ENCODE measurements at regions not wholly inside any gene's neighbourhood (a gene's known extent, or its start where the extent isn't known, plus 50 kb on each side); places are given as distances from the start of the nearest gene placed in this dataset.
"Not testable (repeated sequence)": the region's sequence is repeated elsewhere in the genome, so short reads cannot be mapped to it uniquely, and the experiment has no call there.

DNA sequence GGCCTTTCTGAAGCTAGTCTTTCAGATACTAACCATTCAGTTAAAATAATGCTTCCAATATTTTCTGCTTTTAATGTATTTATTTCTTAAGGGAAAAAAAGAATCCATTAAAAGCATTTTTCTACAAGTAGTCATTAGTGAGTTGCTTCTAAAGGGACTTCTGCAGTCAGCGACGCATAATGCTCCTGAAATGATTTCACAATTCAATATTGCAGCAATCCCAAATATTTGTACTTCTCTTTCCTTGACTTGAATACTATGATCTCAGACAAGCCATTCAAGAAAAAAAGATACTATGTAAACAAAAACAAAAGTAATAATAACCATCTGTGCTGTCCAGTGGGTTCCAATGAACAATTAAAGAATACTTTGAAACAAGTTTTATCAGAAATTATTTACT lies 681.0 kb downstream of the DIPK2A start:
- DNase-seq: no peak

DNA sequence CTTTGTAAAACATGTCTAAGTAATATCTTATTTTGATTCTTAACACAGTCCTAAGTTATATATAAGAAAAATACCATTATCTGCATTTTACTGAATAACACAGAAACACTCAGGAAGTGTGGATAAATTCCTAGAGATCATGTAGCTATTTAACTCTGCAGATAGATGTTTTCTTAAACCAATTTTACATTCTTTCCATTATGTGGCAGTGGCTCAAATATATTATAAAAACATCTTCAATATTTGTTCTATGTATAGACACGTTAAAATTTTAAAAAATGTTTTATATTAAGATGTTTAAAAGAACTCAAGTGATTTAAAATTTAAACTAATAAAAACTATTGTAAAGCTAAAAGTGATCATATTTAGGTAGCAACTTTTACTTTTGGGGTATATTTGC lies 683.8 kb downstream of the DIPK2A start:
- no peak for DNase-seq

DNA sequence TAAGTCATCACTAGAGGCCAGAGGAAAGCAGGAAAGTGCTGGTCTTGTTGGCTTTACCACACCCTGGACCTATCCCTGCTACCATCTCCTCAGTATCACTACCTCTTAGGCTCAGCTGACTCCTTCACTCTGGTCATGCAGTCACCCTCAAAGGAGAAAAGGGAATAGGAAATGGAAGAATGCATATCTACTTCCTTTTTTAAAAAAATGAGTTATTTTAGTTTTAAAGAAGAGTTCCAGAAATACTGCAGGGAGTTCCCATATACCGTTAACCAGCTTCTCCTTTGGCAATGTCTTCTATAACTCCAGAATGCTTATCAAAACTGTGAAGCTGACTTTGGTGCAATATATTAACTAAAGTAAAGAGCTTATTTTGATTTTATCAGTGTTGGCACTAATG lies 688.6 kb downstream of the DIPK2A start:
- DNase-seq: no peak

DNA sequence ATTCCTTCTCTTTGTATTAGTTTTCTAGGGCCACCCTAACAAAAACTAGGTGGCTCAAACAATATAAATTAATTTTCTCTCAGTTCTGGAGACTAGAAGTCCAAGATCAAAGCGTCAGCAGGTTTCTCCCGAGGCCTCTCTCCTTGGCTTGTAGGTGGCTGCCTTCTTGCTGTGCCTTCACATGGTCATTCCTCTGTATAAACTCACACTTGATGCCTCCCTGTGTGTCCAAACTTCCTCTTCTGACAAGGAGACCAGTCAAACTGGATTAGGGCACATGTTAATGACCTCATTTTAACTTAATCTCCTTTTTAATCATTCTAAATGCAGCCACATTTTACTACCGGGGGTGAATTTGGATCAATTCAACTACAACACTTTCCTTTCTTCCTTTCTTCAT lies 691.1 kb downstream of the DIPK2A start:
- no peak for DNase-seq

DNA sequence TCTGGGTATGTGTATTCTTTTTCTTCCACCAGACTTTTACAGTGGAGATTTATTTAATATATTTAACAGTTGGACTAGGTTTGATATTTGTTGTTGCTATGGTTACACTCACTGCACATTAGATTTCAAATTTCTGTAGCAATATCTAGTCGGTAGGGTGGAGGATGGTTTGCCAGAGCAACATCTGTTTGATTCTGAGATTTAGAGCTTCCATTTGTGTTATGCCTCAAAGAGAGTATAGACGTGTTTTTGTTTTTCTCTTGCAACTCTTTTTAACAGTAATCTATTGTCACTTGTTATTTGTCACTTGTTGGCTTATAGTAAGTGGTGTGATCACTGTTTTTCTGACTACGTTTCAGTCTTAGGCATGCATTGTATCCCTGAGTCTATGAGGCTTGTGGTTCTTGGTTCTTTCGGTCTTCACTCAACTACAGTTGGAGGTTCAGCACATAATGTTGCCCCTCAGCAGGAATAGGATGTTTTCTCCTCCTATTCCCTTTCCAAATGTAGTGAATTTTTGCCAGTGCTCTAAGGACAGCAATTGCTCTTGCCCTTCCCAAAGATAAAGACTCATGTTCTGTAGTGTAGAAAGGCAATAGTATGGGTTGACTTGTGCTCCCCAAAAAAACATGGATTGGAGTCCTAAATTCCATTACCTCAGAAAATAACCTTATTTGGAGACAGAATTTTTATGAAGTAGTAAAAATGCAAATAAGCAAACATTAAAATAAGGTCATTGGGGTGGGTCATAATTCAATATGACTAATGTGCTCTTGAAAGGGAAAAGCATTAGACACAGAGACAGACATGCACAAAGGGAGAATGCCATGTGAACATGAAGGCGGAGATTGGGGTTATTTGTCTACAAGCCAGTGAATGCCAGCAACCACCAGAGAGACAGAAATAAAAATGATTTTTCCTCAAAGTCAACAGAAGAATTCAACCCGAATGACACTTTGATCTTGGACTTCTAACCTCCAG lies 692.1 kb downstream of the DIPK2A start:
- no peak for DNase-seq

DNA sequence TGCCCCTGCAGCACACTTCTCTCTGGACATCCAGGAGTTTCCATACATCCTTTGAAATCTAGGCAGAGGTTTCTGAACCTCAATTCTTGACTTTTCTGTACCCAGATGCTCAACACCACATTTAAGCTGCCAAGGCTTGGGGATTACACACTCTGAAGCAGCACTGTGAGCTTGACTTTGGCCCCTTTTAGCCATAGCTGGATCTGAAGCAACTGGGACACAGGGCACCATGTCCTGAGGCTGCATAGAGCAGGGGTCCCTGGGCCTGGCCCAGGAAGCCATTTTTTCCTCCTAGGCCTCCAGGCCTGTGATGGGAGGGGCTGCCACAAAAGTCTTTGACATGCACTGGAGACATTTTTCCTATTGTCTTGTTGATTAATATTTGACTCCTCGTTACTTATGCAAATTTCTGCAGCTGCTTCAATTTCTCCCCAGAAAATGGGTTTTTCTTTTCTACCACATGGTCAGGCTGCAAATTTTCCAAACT lies 694.0 kb downstream of the DIPK2A start:
- DNase-seq: no peak

DNA sequence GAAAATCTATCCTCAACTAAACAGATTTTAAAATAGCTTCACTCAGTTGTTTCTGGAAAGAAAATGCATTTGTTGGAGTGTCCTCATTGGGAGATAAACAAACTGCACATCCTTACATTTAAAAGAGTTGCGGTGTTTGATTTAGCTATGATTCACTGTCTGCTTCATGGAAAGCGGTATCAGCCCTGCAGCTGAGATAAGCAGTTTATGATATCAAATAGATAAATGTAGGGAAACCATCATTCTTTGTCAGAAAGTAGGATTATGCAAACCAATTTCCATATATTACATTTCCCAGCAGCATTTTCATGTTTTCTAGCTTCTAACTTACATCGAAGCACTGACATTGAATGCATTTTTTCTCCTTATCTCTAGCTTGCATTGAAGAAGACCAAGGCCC lies 698.9 kb downstream of the DIPK2A start:
- no peak for DNase-seq

DNA sequence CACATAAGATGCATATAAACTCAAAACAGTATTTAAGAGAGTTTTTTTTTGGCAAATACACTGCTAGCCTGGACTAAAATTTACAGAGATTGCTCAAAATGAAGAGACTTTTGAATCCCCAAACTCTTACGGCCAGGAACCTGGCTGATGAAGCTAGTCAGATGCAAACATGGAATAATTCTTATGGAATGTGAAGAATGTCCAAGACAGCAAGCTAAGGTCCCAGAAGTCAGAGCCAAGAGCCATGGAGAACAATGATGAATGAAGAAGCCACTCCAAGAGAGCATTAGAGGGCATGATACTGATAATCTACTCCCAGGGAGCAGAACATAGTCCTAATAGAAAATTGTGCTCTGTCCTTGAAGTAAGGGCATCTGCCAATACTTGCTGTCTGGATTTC lies 705.5 kb downstream of the DIPK2A start:
- DNase-seq: no peak

DNA sequence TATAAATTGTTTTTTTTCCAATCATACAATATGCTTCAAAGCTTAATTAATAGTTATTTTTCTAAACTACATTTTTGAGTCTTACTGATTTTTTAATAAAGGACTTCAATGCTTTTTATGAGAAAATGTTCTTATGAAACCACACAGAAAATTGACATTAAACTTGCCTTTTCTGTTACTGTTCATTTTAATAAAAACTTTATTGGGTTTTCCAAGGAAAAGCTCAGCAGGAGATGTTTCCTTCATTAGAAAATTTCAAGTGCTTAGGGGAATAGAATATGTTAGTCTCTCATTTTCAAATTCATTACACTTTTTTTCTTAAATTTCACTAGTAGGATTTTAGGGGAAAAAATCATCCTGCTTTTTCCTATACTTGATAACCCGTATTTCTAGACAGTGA lies 711.4 kb downstream of the DIPK2A start:
- DNase-seq: no peak

DNA sequence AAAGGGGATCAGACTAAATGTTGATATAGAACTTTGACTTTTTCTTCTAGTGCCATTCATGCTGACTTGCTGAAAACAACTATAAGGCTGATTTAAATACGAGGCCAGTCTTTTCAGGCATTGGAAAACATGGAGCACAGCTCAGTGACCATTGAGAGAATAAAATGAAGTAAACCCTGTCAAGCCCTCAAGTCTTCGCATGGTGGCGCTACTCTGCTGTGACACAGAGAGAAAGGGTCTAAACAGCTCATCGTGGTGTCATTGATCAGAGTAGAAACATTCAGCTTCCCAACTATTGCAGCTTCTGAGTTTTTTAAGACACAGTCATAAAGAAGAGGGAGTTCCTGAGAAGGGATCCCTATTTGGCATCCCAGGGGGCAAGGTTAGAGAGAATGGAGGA lies 716.2 kb downstream of the DIPK2A start:
- peak; percentile 1 for DNase-seq

DNA sequence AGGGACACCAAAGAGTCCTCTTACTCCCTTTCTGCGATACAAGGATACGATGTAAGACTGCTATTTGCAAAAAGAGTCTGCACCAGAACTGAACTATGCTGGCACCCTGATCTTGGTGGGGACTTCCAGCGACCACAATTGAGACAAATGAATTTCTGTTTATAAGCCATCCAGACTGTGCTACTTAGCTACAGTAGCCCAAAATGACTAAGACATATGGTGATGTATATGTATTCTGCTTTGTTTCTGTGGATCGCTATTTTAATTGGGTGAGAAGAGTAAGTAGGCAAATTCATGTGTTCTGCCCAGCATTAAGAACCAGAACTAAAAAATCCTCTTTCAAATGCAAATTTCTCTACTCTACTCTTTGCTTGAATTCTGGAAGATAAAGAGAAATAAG lies 720.9 kb downstream of the DIPK2A start:
- DNase-seq: no peak

DNA sequence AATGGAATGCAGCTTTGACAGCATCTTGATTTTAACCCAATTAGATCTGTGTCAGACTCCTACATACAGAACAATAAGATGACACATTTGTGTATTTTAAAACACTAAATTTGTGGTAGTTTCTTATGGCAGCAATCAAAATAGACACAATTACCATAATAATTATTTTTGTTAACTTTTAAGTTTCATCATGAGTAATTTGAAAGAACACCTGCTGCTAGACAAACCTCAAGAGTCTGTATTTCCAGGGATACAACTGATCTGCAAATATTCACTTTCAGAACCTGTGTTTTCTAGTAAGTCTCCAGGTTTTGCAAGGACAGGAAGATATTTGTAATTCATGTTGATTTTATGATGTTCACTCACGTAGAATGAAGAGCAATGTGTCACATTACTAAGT lies 736.8 kb downstream of the DIPK2A start:
- DNase-seq: no peak

DNA sequence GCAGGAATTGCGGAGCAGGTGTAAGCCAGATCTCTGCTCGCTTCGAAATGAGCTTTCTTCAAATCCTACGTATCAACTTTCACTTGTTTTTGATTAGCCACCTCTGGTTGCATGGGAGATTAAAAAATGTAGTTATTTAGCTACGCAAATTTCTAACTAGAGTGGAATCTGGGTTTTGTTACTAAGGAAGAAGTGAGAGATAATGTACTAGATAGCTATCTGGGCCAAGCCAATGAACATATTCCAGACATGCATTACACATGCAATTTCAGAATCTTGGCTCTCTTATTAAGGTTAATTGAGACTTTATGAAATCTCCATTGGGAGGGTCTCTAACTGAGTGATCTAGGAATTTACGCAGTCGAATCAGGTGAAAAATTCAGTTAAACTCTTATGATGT lies 765.7 kb downstream of the DIPK2A start:
- DNase-seq: no peak

DNA sequence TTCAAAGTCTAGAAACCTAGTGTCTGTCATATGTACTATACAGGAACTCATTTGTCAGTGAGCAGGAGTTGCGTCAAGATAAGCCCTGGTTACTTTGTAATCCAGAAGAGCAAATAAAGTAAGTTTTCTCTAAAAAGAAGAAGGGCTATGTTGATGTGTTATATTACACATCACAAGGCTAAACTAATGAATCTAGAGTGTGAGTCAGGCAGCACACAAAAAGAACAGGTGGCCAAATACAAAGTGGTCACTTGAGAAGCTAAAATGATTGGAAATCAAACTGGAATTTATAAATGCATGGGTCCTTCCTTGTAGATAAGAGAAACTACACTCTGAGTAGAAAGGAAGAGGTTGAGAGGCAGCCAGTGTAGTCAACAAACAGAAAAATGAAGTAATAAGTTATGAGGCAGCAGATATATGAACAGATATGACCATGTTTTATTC lies 771.6 kb downstream of the DIPK2A start:
- peak; percentile 43 for DNase-seq

DNA sequence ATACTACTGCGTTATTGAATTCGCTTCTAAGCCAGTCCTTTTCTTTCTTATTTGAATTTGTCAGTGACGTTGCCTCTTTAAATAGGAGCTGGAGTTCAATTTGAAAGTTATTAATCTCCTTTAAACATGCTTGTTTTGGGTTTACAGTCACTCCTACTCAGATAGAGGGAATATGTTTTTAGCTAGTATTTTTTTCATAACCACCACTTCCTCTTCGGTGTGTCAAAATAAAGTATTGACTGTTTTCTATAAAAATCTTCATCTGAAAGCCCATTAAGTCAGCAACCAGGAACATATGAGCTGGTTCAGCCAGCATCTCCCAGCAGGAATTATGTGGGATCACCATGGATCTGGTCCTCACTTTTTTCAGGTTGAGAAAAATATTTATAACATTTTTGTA lies 772.9 kb downstream of the DIPK2A start:
- peak; percentile 25 for DNase-seq

DNA sequence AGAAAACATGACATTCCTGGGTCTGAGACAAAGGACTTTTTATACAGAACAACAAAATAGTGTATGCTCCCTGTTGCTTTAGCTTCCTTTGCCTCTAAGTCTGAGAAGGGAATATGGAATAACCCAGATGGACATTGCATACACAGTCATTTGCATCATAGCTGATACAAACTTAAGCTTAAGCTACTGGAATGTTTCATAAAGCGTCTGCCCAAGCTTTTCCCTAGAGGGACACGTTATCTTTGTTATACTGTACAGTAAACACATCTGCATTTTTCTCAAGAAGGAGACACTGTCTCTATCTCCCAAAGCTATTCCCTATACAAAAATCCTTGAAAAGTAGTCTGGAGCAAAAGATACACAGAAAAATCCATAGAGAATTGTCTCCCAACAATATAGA lies 775.0 kb downstream of the DIPK2A start:
- DNase-seq: no peak

DNA sequence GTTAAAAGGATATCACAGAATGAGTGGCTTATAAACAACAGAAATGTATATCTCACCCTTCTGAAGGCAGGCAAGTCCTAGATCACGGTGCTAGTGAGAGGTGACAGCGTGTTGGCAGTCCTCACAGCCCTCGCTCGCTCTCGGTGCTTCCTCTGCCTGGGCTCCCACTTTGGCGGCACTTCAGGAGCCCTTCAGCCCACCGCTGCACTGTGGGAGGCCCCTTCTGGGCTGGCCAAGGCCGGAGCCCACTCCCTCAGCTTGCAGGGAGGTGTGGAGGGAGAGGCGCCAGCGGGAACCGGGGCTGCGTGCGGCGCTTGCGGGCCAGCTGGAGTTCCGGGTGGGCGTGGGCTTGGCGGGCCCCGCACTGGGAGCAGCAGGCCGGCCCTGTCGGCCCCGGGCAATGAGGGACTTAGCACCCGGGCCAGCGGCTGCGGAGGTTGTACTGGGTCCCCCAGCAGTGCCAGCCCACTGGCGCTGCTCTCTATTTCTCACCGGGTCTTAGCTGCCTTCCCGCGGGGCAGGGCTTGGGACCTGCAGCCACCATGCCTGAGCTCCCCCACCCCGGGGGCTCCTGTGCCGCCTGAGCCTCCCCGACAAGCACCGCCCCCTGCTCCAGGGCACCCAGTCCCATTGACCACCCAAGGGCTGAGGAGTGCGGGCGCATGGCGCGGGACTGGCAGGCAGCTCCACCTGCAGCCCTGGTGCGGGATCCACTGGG lies 778.1 kb downstream of the DIPK2A start:
- not testable (repeated sequence) for DNase-seq

DNA sequence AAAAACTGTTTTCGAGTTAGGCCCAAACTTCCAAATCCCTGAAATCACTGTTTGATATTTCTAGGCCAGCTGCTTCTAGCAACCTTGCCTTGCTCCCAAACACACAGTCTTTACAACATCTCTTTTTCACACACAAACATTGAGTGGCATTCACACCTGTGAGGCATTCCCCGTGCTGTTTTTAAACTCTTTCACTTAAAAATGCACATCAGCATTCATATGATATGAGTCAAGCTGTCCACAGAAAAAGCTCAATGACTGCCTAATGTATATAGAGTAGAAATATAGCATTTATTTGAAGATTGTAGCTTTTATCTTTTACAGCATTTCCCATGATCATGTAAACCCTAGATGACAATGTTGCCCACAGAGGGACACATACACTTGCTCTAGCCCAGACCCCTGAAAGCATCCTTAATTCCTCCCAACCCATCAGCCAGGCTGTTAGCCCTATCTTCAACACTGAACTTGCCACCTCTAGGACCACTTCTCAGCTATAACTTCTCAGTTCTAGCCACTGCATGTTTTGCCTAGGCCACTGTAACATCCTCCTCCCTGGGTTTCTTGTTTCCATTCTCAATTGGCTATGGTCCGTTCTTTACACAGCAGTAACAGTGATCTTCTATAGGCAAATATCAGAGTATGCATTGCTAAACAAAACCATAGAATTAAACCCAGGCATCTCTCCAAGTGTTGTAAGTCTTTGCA lies 782.6 kb downstream of the DIPK2A start:
- no peak for DNase-seq

DNA sequence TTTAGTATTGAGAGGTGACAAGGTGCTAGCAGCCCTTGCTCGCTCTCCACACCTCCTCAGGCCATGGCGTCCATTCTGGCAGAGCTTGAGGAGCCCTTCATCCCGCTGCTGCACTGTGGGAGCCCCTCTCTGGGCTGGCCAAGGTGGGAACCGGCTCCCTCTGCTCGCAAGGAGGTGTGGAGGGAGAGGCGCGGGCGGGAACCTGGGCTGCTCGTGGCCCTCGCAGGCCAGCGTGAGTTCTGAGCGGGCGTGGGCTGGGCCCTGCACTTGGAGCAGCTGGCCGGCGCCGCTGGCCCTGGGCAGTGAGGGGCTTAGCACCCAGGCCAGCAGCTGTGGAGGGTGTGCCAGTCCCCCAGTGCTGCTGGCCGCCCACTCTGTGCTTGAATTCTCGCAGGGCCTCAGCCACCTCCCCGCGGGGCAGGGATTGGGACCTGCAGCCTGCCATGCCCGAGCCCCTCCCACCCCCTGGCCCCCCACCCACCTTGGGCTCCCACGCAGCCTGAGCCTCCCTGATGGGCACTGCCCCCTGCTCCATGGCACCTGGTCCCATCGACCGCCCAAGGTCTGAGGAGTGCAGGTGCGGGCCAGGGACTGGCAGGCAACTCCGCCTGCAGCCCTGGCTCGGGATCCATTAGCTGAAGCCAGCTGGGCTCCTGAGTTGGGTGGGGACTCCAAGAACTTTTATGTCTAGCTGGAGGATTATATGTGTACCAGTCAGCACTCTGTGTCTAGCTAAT lies 785.2 kb downstream of the DIPK2A start:
- no peak for DNase-seq

DNA sequence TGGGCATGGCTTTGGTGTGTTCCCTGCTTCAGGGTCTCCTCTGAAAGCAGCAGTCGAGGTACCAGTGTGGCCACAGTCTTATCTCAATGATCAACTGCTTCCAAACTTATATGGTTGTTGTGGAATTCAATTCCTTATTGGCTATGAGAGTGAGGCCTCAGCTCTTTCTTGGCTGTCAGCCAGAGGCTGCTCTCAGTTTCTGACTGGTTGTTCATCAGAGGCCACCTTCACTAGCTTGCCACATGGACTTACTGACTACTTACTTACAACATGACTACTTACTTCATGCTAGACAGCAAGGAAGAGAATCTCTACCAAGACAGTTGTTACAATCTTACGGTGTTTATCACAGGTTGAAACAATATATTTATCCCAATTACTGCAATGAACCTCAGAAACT lies 789.2 kb downstream of the DIPK2A start:
- no peak for DNase-seq

DNA sequence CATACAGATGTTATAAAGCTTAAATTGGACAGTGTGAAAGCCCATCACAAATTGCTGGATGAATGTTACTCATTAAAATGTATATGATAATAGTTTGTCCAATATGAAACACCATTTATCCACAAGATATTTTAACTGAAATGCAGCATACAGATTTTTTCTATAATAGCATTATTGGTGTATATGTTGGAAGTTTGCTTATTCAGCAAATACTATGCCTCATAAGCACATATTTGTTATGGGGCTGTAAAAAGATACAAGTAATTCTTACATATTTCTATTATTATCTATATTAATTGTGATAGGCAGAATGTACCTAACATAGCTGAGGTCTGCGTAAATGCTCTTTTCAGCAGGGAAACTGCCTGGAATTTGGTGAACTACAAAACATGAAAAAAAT lies 790.5 kb downstream of the DIPK2A start:
- no peak for DNase-seq

DNA sequence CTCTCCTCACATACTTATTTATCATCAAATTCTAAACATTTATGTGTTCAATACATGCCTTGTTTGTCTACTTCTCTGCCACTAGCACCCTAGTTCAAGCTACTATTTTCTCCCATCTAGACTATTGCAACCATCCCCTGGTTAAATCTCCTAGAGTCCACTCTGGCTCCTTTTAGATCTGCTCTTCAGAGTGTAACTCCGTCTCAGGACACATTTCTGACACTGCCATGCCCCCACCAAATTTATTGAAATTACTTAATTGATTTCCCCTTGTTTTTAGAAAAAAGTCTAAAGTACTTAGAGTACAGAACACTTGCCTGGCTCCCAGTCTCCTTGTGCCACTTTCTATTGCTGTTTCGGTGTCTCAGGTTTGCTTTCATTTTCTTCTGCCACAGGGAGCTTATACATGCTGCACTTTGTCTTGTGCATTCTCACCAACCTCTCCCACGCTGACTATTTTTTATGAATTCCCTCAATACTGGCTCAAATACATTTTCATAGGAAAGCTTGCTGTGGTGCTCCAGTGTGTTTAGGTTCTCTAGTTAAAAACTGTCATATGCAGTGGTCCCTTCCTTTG lies 792.3 kb downstream of the DIPK2A start:
- no peak for DNase-seq

Data from hematopoietic multipotent progenitor cell treated with erythropoietin and hydrocortisone succinate and interleukin-3 and kit ligand, for 4 days (in vitro differentiated cells).